Upper lobe of left lung (tissue), 6 donors: ENCODE measurements at regions not wholly inside any gene's neighbourhood (a gene's known extent, or its start where the extent isn't known, plus 50 kb on each side); places are given as distances from the start of the nearest gene placed in this dataset.

Experiments used
- ATAC-seq, 2 donors: fragments of 200-7000 bp; cut with Tn5 transposase; one replicate each; pipeline ENCODE4 v1.9.1; 2022; ENCODE audit warnings: mild to moderate bottlenecking in 2 of 2, moderate library complexity in 2 of 2; ENCODE audit not compliant: low FRiP score in 2 of 2
- DNase-seq, 2 donors: peaks; one replicate each; pipeline ENCODE4 v3.0.0-alpha.2; 2019 to 2020
- H3K27ac ChIP-seq, 4 donors: fragments of 200-600 bp; sonication (generic); one replicate each; pipeline ENCODE4 v1.5.1; 2016 to 2019
- H3K27me3 ChIP-seq, 4 donors: fragments of 200-600 bp; sonication (generic); one replicate each; pipeline ENCODE4 v1.5.1; 2017 to 2019
- H3K36me3 ChIP-seq, 4 donors: fragments of 200-600 bp; sonication (generic); one replicate each; pipeline ENCODE4 v1.5.1; 2016 to 2019
- H3K4me1 ChIP-seq, 4 donors: fragments of 200-600 bp; sonication (generic); one replicate each; pipeline ENCODE4 v1.5.1; 2018 to 2019
- H3K4me3 ChIP-seq, 4 donors: fragments of 200-600 bp; sonication (generic); one replicate each; pipeline ENCODE4 v1.5.1; 2017 to 2019; ENCODE audit warnings: mild to moderate bottlenecking in 2 of 4, moderate library complexity in 1 of 4
- H3K9me3 ChIP-seq, 4 donors: fragments of 200-600 bp; sonication (generic); one replicate each; pipeline ENCODE4 v1.5.1; 2018 to 2019
- EP300 ChIP-seq, 4 donors: sonication (generic); formaldehyde crosslinking; IDR thresholded peaks; one replicate each; pipeline ENCODE4 v1.5.1; 2017; ENCODE audit warnings: antibody characterized with exemption in 4 of 4, control low read depth in 2 of 4
- POLR2A ChIP-seq, 4 donors: fragments of 450-650 bp; IDR thresholded peaks; one replicate each; pipeline ENCODE4 v1.5.1; 2016 to 2017; ENCODE audit warnings: antibody characterized with exemption in 4 of 4, mild to moderate bottlenecking in 2 of 4
- POLR2AphosphoS5 ChIP-seq, 2 donors: sonication (generic); formaldehyde crosslinking; IDR thresholded peaks; one replicate each; pipeline ENCODE4 v1.5.1; 2017; ENCODE audit warnings: antibody characterized with exemption in 2 of 2
- WGBS, 2 donors: methylation state at CpG; one replicate each; pipeline ENCODE4 v1.1.5; 2017 to 2018; 5-methylcytosine and 5-hydroxymethylcytosine counted together
- TF ChIP-seq, protein P1 (sequence below), 6 experiments: fragments of 450-650 bp in 4 of 6; fragments of 200-600 bp in 2 of 6; sonication (generic) in 2 of 6; IDR thresholded peaks; one replicate each; pipeline ENCODE4 v1.5.1; 2016 to 2019; ENCODE audit warnings: antibody characterized with exemption in 6 of 6
- donor health status: DM: no; HTN: no; CAD: no; lungs with moderate emphysema.
- donor health status: DM: no; HTN: yes; CAD: no; lungs with severe emphysema.

DNA sequence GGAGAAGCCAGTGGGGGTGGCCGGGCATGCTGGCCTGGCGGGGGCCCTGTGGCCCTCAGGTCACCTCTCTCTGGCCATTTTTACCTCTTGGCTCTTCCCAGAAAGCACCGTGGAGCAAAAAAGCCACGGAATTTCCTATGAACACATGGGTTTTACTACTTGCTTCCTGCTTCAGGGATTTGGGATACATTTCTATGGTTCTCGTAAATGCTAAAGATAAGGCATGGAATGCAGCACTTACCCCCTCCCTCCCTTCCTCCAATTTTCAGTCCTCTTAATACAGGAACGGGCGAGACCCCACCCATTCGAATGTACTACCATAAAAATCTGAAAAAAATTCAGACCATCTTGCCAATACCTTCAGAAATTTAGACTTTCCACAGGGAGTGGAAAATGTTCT lies 279.7 kb downstream of the ARHGAP12 start:
- DNase-seq, result peak in 1 of 2 donors; percentile 38
- H3K4me1 ChIP-seq, result no peaks in the 10 kb centered on the region
- no peaks in the 10 kb centered on the region for H3K27me3 ChIP-seq
- H3K36me3 ChIP-seq, result no peaks in the 10 kb centered on the region
- H3K4me3 ChIP-seq, result no peak overlapping the region
- H3K27ac ChIP-seq, result no peak overlapping the region
- H3K9me3 ChIP-seq, result no peaks in the 10 kb centered on the region
- ATAC-seq, result no peak
- TF ChIP-seq POLR2AphosphoS5 (IDR thresholded peaks at IDR 0.05) (no peak), POLR2A (IDR thresholded peaks at IDR 0.05) (no peak), EP300 (IDR thresholded peaks at IDR 0.05) (no peak)
- TF ChIP-seq, protein P1, sequence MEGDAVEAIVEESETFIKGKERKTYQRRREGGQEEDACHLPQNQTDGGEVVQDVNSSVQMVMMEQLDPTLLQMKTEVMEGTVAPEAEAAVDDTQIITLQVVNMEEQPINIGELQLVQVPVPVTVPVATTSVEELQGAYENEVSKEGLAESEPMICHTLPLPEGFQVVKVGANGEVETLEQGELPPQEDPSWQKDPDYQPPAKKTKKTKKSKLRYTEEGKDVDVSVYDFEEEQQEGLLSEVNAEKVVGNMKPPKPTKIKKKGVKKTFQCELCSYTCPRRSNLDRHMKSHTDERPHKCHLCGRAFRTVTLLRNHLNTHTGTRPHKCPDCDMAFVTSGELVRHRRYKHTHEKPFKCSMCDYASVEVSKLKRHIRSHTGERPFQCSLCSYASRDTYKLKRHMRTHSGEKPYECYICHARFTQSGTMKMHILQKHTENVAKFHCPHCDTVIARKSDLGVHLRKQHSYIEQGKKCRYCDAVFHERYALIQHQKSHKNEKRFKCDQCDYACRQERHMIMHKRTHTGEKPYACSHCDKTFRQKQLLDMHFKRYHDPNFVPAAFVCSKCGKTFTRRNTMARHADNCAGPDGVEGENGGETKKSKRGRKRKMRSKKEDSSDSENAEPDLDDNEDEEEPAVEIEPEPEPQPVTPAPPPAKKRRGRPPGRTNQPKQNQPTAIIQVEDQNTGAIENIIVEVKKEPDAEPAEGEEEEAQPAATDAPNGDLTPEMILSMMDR (IDR thresholded peaks at IDR 0.05), result no peak
- 77 to 80% methylated on average over 8 of the region's 8 CpGs for WGBS, 2 donors

DNA sequence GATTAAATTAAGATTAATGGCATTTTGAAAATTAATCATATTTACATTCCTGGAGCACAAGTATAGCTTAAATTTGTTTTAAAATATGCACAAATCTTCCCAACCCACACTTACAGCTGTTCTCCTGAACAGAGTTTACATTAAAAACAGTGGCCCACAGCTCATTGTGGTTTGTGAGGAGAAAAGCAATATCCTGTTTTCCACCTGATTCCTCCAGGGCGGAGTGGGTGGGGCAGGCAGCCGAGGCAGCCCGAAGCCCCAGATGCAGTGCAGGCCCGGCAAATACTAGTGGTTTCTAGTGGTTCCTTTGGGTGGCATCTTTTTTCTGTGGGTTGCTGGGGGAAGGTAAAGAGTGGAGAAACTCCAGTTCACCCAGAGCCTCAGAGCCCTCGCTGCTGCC lies 280.8 kb downstream of the ARHGAP12 start:
- Histone ChIP-seq H3K36me3 (no peaks in the 10 kb centered on the region), H3K4me3 (no peak overlapping the region), H3K27me3 (no peaks in the 10 kb centered on the region), H3K9me3 (no peaks in the 10 kb centered on the region), H3K27ac (no peak overlapping the region), H3K4me1 (no peaks in the 10 kb centered on the region)
- DNase-seq (peak in 1 of 2 donors; percentile 31), ATAC-seq (no peak)
- TF ChIP-seq POLR2A (IDR thresholded peaks at IDR 0.05), result no peak
- TF ChIP-seq EP300 (IDR thresholded peaks at IDR 0.05), result no peak
- TF ChIP-seq, protein P1 (IDR thresholded peaks at IDR 0.05), result no peak
- no peak for TF ChIP-seq POLR2AphosphoS5 (IDR thresholded peaks at IDR 0.05)
- WGBS, 2 donors, result 65 to 87% methylated on average over 3 to 5 of the region's 5 CpGs

DNA sequence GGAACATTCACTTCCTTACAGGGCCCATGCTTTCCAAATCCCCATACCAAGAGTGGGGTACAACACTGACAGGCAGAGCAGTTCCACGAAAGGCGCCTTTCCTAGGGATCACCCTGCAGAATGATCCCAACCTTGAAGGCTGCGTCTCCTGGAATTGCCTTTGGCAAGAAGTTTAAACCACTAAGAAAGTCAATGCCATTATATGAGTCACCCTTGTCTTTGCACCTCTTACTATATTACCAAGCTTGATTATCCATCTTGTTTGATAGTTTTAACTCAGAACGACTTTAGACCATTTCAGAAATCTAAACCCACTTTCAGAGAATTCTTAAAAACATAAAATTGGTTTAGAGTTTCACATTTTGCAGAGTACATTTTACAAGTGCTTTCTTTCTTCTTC lies 282.1 kb downstream of the ARHGAP12 start:
- no peak for ATAC-seq
- WGBS, 2 donors, result 94% methylated on average over 4 of the region's 4 CpGs

DNA sequence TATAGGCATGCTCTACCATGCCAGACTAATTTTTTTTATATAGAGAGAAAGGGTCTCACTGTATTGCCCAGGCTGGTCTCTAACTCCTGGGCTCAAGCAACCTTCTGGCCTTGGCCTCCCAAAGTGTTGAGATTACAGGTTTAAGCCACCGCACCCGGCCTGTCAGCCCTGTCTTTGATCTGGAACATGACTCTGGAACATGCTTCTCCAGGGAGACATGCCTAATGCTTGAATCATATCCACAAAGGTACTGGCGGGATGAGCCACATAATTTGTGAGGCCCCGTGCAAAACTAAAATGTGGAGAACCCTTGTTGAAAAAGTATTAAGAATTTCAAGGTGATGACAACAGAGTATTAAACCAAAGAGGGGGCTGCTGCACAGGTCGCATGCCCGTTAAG lies 282.8 kb downstream of the ARHGAP12 start:
- WGBS, 2 donors, result 93 to 95% methylated on average over 6 of the region's 6 CpGs
- H3K9me3 ChIP-seq, result no peaks in the 10 kb centered on the region
- no peaks in the 10 kb centered on the region for H3K36me3 ChIP-seq
- no peak overlapping the region for H3K4me3 ChIP-seq
- ATAC-seq, result no peak
- TF ChIP-seq, protein P1 (IDR thresholded peaks at IDR 0.05), result no peak
- TF ChIP-seq POLR2A (IDR thresholded peaks at IDR 0.05), result no peak
- TF ChIP-seq POLR2AphosphoS5 (IDR thresholded peaks at IDR 0.05), result no peak
- TF ChIP-seq EP300 (IDR thresholded peaks at IDR 0.05), result no peak
- H3K27ac ChIP-seq, result no peak overlapping the region
- no peak for DNase-seq
- no peaks in the 10 kb centered on the region for H3K4me1 ChIP-seq
- no peaks in the 10 kb centered on the region for H3K27me3 ChIP-seq

More for the DNA sequence above, 282.1 kb downstream of the ARHGAP12 start:
- Histone ChIP-seq H3K27ac (no peak overlapping the region), H3K27me3 (no peaks in the 10 kb centered on the region), H3K4me1 (no peaks in the 10 kb centered on the region), H3K36me3 (no peaks in the 10 kb centered on the region), H3K4me3 (no peak overlapping the region), H3K9me3 (no peaks in the 10 kb centered on the region)
- DNase-seq, result no peak
- no peak for TF ChIP-seq EP300 (IDR thresholded peaks at IDR 0.05)
- no peak for TF ChIP-seq POLR2A (IDR thresholded peaks at IDR 0.05)
- no peak for TF ChIP-seq POLR2AphosphoS5 (IDR thresholded peaks at IDR 0.05)
- TF ChIP-seq, protein P1 (IDR thresholded peaks at IDR 0.05), result no peak

DNA sequence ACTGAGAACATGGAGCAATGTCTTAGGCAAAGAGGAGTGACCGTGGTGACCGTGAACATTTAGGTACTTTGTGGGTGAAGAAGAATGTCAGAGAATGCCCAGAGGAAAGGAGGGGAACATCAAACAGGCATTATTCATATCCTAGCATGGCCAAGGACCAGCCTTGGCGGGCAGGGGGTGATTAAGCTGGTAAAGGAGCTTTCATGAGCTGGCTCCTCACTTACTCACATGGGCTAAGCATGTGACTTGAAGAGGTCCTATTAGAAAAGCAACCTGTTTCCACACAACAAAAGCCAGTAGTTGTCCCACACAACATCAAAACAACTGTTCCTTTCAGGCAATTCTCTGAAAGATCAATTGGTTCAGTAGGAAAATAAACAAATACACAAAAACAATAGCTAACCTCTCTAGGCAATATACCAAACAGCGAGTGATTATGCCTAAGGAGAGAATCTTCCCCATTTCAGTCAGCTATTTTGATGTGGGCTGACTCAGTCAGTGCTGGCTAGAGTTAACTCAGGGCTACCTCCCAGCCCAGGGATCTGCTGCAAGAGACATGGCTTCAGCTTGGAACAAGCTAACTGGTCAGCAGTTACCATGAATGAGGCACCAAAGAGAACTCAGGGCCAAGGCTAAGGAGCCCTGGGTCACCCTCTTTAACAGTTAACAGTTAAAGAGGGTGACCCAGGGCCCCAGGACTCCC lies 283.5 kb downstream of the ARHGAP12 start:
- no peaks in the 10 kb centered on the region for H3K4me1 ChIP-seq
- DNase-seq, result no peak
- no peaks in the 10 kb centered on the region for H3K27me3 ChIP-seq
- 93 to 95% methylated on average over 4 of the region's 4 CpGs for WGBS, 2 donors
- no peak overlapping the region for H3K4me3 ChIP-seq
- no peaks in the 10 kb centered on the region for H3K36me3 ChIP-seq
- H3K27ac ChIP-seq, result no peak overlapping the region
- TF ChIP-seq, protein P1 (IDR thresholded peaks at IDR 0.05), result no peak
- TF ChIP-seq POLR2AphosphoS5 (IDR thresholded peaks at IDR 0.05) (no peak), EP300 (IDR thresholded peaks at IDR 0.05) (no peak), POLR2A (IDR thresholded peaks at IDR 0.05) (no peak)
- peak in 1 of 2 donors; percentile 53 for ATAC-seq
- H3K9me3 ChIP-seq, result no peaks in the 10 kb centered on the region
